ENCODE measurements at regions not wholly inside any gene's neighbourhood (a gene's known extent, or its start where the extent isn't known, plus 50 kb on each side); places are given as distances from the start of the nearest gene placed in this dataset.
"Not testable (repeated sequence)": the region's sequence is repeated elsewhere in the genome, so short reads cannot be mapped to it uniquely, and the experiment has no call there.

GRCh38 chr7:82599895-82600294, 156.3 kb upstream of the CACNA2D1 start:
- no peak for TF ChIP-seq CTCF (IDR thresholded peaks at IDR 0.05; ENCODE audit: low read depth, low read length, missing control alignments)
- no peak overlapping the region for H3K4me3 ChIP-seq (replicated peaks; ENCODE audit: low read depth, low read length)
- DNase-seq (ENCODE audit: extremely low read depth, low read depth), result no peak

DNA sequence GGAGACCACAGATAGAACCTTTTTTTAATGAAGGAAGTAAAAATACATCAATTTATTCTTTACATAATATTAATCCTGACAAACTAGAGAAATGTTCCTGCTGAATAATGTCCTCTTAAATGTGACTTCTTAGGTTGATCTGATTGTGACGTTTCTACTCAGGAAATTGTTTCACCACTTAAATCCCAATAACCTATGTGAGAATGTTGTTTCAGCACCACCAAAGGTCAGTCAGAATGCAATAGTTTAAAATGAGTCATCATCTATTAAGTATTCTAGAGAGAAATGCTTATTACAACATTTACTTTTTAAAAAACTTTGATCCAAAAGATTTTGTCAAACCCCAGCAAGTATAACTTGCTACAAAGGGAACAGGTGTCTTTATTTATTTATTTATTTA, 155.4 kb upstream of the CACNA2D1 start:
- DNase-seq (ENCODE audit: extremely low read depth, low read depth), result no peak
- no peak overlapping the region for H3K4me3 ChIP-seq (replicated peaks; ENCODE audit: low read depth, low read length)
- no peak for TF ChIP-seq CTCF (IDR thresholded peaks at IDR 0.05; ENCODE audit: low read depth, low read length, missing control alignments)

DNA sequence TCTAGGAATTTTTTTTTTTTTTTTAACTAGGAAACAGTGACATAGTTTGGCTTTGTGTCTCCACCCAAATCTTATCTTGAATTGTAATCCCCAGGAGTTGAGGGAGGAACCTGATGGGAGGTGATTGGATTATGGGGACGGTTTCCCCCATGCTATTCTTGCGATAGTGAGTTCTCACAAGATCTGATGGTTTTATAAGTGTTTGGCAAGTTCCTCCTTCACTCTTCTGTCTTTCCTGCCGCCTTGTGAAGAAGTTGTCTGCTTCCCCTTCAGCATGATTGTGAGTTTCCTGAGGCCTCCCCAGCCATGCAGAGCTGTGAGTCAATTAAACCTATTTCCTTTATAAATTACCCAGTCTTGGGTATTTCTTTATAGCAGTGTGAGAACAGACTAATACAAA, 152.2 kb upstream of the CACNA2D1 start:
- not testable (repeated sequence) for DNase-seq (ENCODE audit: extremely low read depth, low read depth); H3K4me3 ChIP-seq (replicated peaks; ENCODE audit: low read depth, low read length)

GRCh38 chr7:82595176-82595575, 151.6 kb upstream of the CACNA2D1 start:
- H3K4me3 ChIP-seq (replicated peaks; ENCODE audit: low read depth, low read length), result no peak overlapping the region
- DNase-seq (ENCODE audit: extremely low read depth, low read depth), result no peak

GRCh38 chr7:82594665-82595064, 151.1 kb upstream of the CACNA2D1 start:
- no peak for DNase-seq (ENCODE audit: extremely low read depth, low read depth)
- H3K4me3 ChIP-seq (replicated peaks; ENCODE audit: low read depth, low read length), result no peak overlapping the region
- no peak for TF ChIP-seq CTCF (IDR thresholded peaks at IDR 0.05; ENCODE audit: low read depth, low read length, missing control alignments)

More at GRCh38 chr7:82595176-82595575, 151.6 kb upstream of the CACNA2D1 start:
- no peak for TF ChIP-seq CTCF (IDR thresholded peaks at IDR 0.05; ENCODE audit: low read depth, low read length, missing control alignments)

- no peak for DNase-seq (ENCODE audit: extremely low read depth, low read depth)
- TF ChIP-seq CTCF (IDR thresholded peaks at IDR 0.05; ENCODE audit: low read depth, low read length, missing control alignments), result no peak
- no peak overlapping the region for H3K4me3 ChIP-seq (replicated peaks; ENCODE audit: low read depth, low read length)
These were observed 150.2 kb upstream of the CACNA2D1 start for GRCh38 chr7:82593780-82594179.

DNA sequence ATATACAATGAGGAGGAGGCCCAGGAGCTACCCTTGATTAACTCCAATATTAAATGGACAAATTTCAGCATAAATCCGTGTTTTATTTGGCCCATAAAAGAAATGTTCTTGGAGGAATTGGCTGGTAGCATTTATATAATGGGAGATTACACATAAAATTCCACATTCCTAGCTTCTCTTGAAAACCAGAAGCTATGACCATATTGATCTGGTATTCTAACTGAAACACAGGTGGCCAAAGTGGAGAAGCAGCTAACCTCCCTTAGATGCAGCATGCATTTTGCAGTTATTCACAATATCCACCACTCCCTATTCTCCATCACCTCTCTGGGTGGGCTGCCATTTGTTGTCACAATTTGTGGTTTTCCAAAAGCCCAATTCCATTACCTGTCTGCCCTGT, 148.8 kb upstream of the CACNA2D1 start:
- no peak for TF ChIP-seq CTCF (IDR thresholded peaks at IDR 0.05; ENCODE audit: low read depth, low read length, missing control alignments)
- no peak overlapping the region for H3K4me3 ChIP-seq (replicated peaks; ENCODE audit: low read depth, low read length)
- DNase-seq (ENCODE audit: extremely low read depth, low read depth), result no peak

Data from HFF-Myc (cell line).